ENCODE measurements at regions not wholly inside any gene's neighbourhood (a gene's known extent, or its start where the extent isn't known, plus 50 kb on each side); places are given as distances from the start of the nearest gene placed in this dataset.

GRCh38 chr5:124301850-124302249 is 444.6 kb downstream of the ZNF608 start:
- Histone ChIP-seq H3K4me3 (ENCODE audit: control insufficient read depth in 1 of 7, extremely low read depth in 1 of 7, insufficient read depth in 4 of 7, low read depth in 2 of 7, low read length in 6 of 7) (no peak overlapping the region), H3K4me1 (ENCODE audit: control extremely low read depth in 1 of 4, control insufficient read depth in 4 of 4, insufficient read depth in 4 of 4, low read length in 3 of 4) (no peaks in the 10 kb centered on the region), H3K9me3 (ENCODE audit: control extremely low read depth in 1 of 5, control insufficient read depth in 4 of 5, insufficient read depth in 2 of 5, low read depth in 1 of 5, low read length in 4 of 5) (peaks cover 0 to 2% (median 0%) of the 10 kb centered on the region in 5 experiments), H3K27ac (ENCODE audit: insufficient read depth in 1 of 2, low read depth in 1 of 2, low read length in 2 of 2, poor library complexity in 1 of 2, severe bottlenecking in 2 of 2) (no peak overlapping the region), H3K36me3 (ENCODE audit: control insufficient read depth in 4 of 4, insufficient read depth in 4 of 4, low read length in 3 of 4) (no peaks in the 10 kb centered on the region), H3K27me3 (replicated peaks in 2 of 5; ENCODE audit: control insufficient read depth in 4 of 5, insufficient read depth in 5 of 5, low read length in 4 of 5) (no peaks in the 10 kb centered on the region)
- ChIA-PET CTCF (interaction anchor here (1.3 kb wide), 1 partner anchor 11 kb away, joined by 4 read pairs; no protein-coding TSS in a partner anchor), POLR2A (no interaction called here)
- DNase-seq = no peak
- WGBS (ENCODE audit: insufficient coverage) = 100% methylated on average over 1 of the region's 2 CpGs

- no peak overlapping the region for H3K4me3 ChIP-seq (ENCODE audit: control insufficient read depth in 1 of 7, extremely low read depth in 1 of 7, insufficient read depth in 4 of 7, low read depth in 2 of 7, low read length in 6 of 7)
- H3K27me3 ChIP-seq (replicated peaks in 2 of 5; ENCODE audit: control insufficient read depth in 4 of 5, insufficient read depth in 5 of 5, low read length in 4 of 5) = no peaks in the 10 kb centered on the region
- WGBS (ENCODE audit: insufficient coverage) = 100% methylated on average over 6 of the region's 13 CpGs
- POLR2A ChIA-PET = no interaction called here
- H3K36me3 ChIP-seq (ENCODE audit: control insufficient read depth in 4 of 4, insufficient read depth in 4 of 4, low read length in 3 of 4) = no peaks in the 10 kb centered on the region
- H3K9me3 ChIP-seq (ENCODE audit: control extremely low read depth in 1 of 5, control insufficient read depth in 4 of 5, insufficient read depth in 2 of 5, low read depth in 1 of 5, low read length in 4 of 5) = peaks cover 0 to 2% (median 0%) of the 10 kb centered on the region in 5 experiments
- CTCF ChIA-PET = interaction anchor here (1.3 kb wide), 1 partner anchor 10 kb away, joined by 4 read pairs; no protein-coding TSS in a partner anchor
- no peak for DNase-seq
- H3K27ac ChIP-seq (ENCODE audit: insufficient read depth in 1 of 2, low read depth in 1 of 2, low read length in 2 of 2, poor library complexity in 1 of 2, severe bottlenecking in 2 of 2) = no peak overlapping the region
- H3K4me1 ChIP-seq (ENCODE audit: control extremely low read depth in 1 of 4, control insufficient read depth in 4 of 4, insufficient read depth in 4 of 4, low read length in 3 of 4) = no peaks in the 10 kb centered on the region
Measured at GRCh38 chr5:124300815-124301621, 445.4 kb downstream of the ZNF608 start.

GRCh38 chr5:124297826-124298225 is 448.6 kb downstream of the ZNF608 start:
- no peak overlapping the region for H3K4me3 ChIP-seq (ENCODE audit: control insufficient read depth in 1 of 7, extremely low read depth in 1 of 7, insufficient read depth in 4 of 7, low read depth in 2 of 7, low read length in 6 of 7)
- WGBS (ENCODE audit: insufficient coverage) = 86% methylated on average over 2 of the region's 3 CpGs
- CTCF ChIA-PET = no interaction called here

DNA sequence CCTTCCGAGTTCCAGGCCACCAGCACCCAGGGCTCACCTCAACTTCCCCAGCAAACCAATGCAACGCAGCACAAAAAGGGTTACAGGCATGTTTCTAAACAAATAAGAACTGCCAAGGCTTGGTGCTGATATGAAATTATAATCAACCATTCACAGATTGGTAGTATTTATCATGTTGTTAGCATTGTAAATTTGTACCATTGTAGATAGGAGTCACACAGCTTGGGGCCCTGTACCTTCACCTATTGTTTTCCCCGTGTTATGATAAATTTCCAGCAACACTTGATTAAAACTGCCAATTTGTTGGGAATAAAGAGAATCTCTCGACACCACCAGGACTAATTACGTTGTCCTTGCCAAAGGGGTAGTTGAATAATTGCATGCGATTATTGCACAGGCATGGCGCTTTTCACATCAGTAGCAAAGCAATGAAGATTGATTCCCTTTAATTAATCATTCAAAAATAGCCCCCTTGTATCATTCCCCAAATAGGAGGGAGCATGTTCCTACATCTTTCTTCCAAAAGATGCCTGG is 454.1 kb downstream of the ZNF608 start:
- POLR2A ChIA-PET = no interaction called here
- Histone ChIP-seq H3K36me3 (ENCODE audit: control insufficient read depth in 4 of 4, insufficient read depth in 4 of 4, low read length in 3 of 4) (no peaks in the 10 kb centered on the region), H3K27me3 (replicated peaks in 2 of 5; ENCODE audit: control insufficient read depth in 4 of 5, insufficient read depth in 5 of 5, low read length in 4 of 5) (peaks cover 0 to 2% (median 0%) of the 10 kb centered on the region in 5 experiments), H3K9me3 (ENCODE audit: control extremely low read depth in 1 of 5, control insufficient read depth in 4 of 5, insufficient read depth in 2 of 5, low read depth in 1 of 5, low read length in 4 of 5) (peaks cover 0 to 3% (median 0%) of the 10 kb centered on the region in 5 experiments), H3K4me3 (ENCODE audit: control insufficient read depth in 1 of 7, extremely low read depth in 1 of 7, insufficient read depth in 4 of 7, low read depth in 2 of 7, low read length in 6 of 7) (no peak overlapping the region), H3K27ac (ENCODE audit: insufficient read depth in 1 of 2, low read depth in 1 of 2, low read length in 2 of 2, poor library complexity in 1 of 2, severe bottlenecking in 2 of 2) (no peak overlapping the region), H3K4me1 (ENCODE audit: control extremely low read depth in 1 of 4, control insufficient read depth in 4 of 4, insufficient read depth in 4 of 4, low read length in 3 of 4) (no peaks in the 10 kb centered on the region)
- CTCF ChIA-PET = no interaction called here
- 100% methylated on average over 2 of the region's 7 CpGs for WGBS (ENCODE audit: insufficient coverage)
- DNase-seq = no peak

More at GRCh38 chr5:124297826-124298225, 448.6 kb downstream of the ZNF608 start:
- Histone ChIP-seq H3K9me3 (ENCODE audit: control extremely low read depth in 1 of 5, control insufficient read depth in 4 of 5, insufficient read depth in 2 of 5, low read depth in 1 of 5, low read length in 4 of 5) (peaks cover 0 to 3% (median 0%) of the 10 kb centered on the region in 5 experiments), H3K36me3 (ENCODE audit: control insufficient read depth in 4 of 4, insufficient read depth in 4 of 4, low read length in 3 of 4) (no peaks in the 10 kb centered on the region), H3K4me1 (ENCODE audit: control extremely low read depth in 1 of 4, control insufficient read depth in 4 of 4, insufficient read depth in 4 of 4, low read length in 3 of 4) (no peaks in the 10 kb centered on the region), H3K27ac (ENCODE audit: insufficient read depth in 1 of 2, low read depth in 1 of 2, low read length in 2 of 2, poor library complexity in 1 of 2, severe bottlenecking in 2 of 2) (no peak overlapping the region), H3K27me3 (replicated peaks in 2 of 5; ENCODE audit: control insufficient read depth in 4 of 5, insufficient read depth in 5 of 5, low read length in 4 of 5) (no peaks in the 10 kb centered on the region)
- POLR2A ChIA-PET = no interaction called here
- no peak for DNase-seq

- CTCF ChIA-PET = interaction anchor here (0.6 to 1.6 kb wide), 3 partner anchors 12 to 258 kb away, joined by 3 to 4 read pairs (median 3); no protein-coding TSS in a partner anchor
- H3K27me3 ChIP-seq (replicated peaks in 2 of 5; ENCODE audit: control insufficient read depth in 4 of 5, insufficient read depth in 5 of 5, low read length in 4 of 5) = peaks cover 0 to 2% (median 0%) of the 10 kb centered on the region in 5 experiments
- 100% methylated on average over 2 of the region's 2 CpGs for WGBS (ENCODE audit: insufficient coverage)
- no peak overlapping the region for H3K4me3 ChIP-seq (ENCODE audit: control insufficient read depth in 1 of 7, extremely low read depth in 1 of 7, insufficient read depth in 4 of 7, low read depth in 2 of 7, low read length in 6 of 7)
- no peaks in the 10 kb centered on the region for H3K36me3 ChIP-seq (ENCODE audit: control insufficient read depth in 4 of 4, insufficient read depth in 4 of 4, low read length in 3 of 4)
- H3K27ac ChIP-seq (ENCODE audit: insufficient read depth in 1 of 2, low read depth in 1 of 2, low read length in 2 of 2, poor library complexity in 1 of 2, severe bottlenecking in 2 of 2) = no peak overlapping the region
- H3K9me3 ChIP-seq (ENCODE audit: control extremely low read depth in 1 of 5, control insufficient read depth in 4 of 5, insufficient read depth in 2 of 5, low read depth in 1 of 5, low read length in 4 of 5) = peaks cover 0 to 2% (median 0%) of the 10 kb centered on the region in 5 experiments
- POLR2A ChIA-PET = no interaction called here
- H3K4me1 ChIP-seq (ENCODE audit: control extremely low read depth in 1 of 4, control insufficient read depth in 4 of 4, insufficient read depth in 4 of 4, low read length in 3 of 4) = no peaks in the 10 kb centered on the region
- no peak for DNase-seq
Measured at GRCh38 chr5:124289641-124290311, 456.7 kb downstream of the ZNF608 start.

GRCh38 chr5:124289130-124289529 is 457.3 kb downstream of the ZNF608 start:
- no peaks in the 10 kb centered on the region for H3K4me1 ChIP-seq (ENCODE audit: control extremely low read depth in 1 of 4, control insufficient read depth in 4 of 4, insufficient read depth in 4 of 4, low read length in 3 of 4)
- WGBS (ENCODE audit: insufficient coverage) = 67% methylated on average over 4 of the region's 4 CpGs
- H3K4me3 ChIP-seq (ENCODE audit: control insufficient read depth in 1 of 7, extremely low read depth in 1 of 7, insufficient read depth in 4 of 7, low read depth in 2 of 7, low read length in 6 of 7) = no peak overlapping the region
- no peak overlapping the region for H3K27ac ChIP-seq (ENCODE audit: insufficient read depth in 1 of 2, low read depth in 1 of 2, low read length in 2 of 2, poor library complexity in 1 of 2, severe bottlenecking in 2 of 2)
- ChIA-PET CTCF (interaction anchor here (0.6 to 1.6 kb wide), 2 partner anchors 21 to 258 kb away, joined by 3 read pairs; no protein-coding TSS in a partner anchor), POLR2A (no interaction called here)
- H3K9me3 ChIP-seq (ENCODE audit: control extremely low read depth in 1 of 5, control insufficient read depth in 4 of 5, insufficient read depth in 2 of 5, low read depth in 1 of 5, low read length in 4 of 5) = no peaks in the 10 kb centered on the region
- no peak for DNase-seq
- no peaks in the 10 kb centered on the region for H3K36me3 ChIP-seq (ENCODE audit: control insufficient read depth in 4 of 4, insufficient read depth in 4 of 4, low read length in 3 of 4)
- peaks cover 0 to 2% (median 0%) of the 10 kb centered on the region in 5 experiments for H3K27me3 ChIP-seq (replicated peaks in 2 of 5; ENCODE audit: control insufficient read depth in 4 of 5, insufficient read depth in 5 of 5, low read length in 4 of 5)

DNA sequence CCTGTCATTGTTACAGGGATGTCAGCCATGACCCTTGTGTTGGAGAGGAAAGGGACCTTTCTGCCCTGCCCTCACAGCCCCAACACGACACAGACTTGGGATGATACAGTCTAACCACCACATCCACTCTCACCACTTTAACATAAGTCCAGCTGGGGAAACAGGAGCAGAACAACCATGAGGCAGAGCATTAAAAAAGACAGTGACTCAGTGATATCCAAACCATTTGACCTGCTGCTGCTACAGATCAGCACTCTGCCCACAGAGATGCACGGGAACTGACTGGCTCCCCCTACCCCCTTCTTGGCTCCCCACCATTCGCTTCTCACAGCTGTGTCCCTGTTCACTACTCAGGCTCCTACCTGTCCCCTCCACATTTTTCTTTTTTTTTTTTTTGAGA is 458.6 kb downstream of the ZNF608 start:
- Histone ChIP-seq H3K4me3 (ENCODE audit: control insufficient read depth in 1 of 7, extremely low read depth in 1 of 7, insufficient read depth in 4 of 7, low read depth in 2 of 7, low read length in 6 of 7) (no peak overlapping the region), H3K9me3 (ENCODE audit: control extremely low read depth in 1 of 5, control insufficient read depth in 4 of 5, insufficient read depth in 2 of 5, low read depth in 1 of 5, low read length in 4 of 5) (no peaks in the 10 kb centered on the region), H3K27me3 (replicated peaks in 2 of 5; ENCODE audit: control insufficient read depth in 4 of 5, insufficient read depth in 5 of 5, low read length in 4 of 5) (peaks cover 0 to 2% (median 0%) of the 10 kb centered on the region in 5 experiments), H3K27ac (ENCODE audit: insufficient read depth in 1 of 2, low read depth in 1 of 2, low read length in 2 of 2, poor library complexity in 1 of 2, severe bottlenecking in 2 of 2) (no peak overlapping the region), H3K4me1 (ENCODE audit: control extremely low read depth in 1 of 4, control insufficient read depth in 4 of 4, insufficient read depth in 4 of 4, low read length in 3 of 4) (no peaks in the 10 kb centered on the region), H3K36me3 (ENCODE audit: control insufficient read depth in 4 of 4, insufficient read depth in 4 of 4, low read length in 3 of 4) (no peaks in the 10 kb centered on the region)
- POLR2A ChIA-PET = no interaction called here
- no peak for DNase-seq
- CTCF ChIA-PET = no interaction called here
- no CpG with 5 or more reads among the region's 3 CpGs for WGBS (ENCODE audit: insufficient coverage)

Data from common myeloid progenitor, CD34-positive (primary cell).